ENCODE measurements at regions not wholly inside any gene's neighbourhood (a gene's known extent, or its start where the extent isn't known, plus 50 kb on each side); places are given as distances from the start of the nearest gene placed in this dataset.

GRCh38 chr5:82772281-82772680, 304.9 kb downstream of the TMEM167A start:
- 86 to 87% methylated on average over 4 of the region's 4 CpGs for WGBS, 2 donors
- H3K27me3 ChIP-seq (ENCODE audit: control insufficient read depth in 3 of 3, insufficient read depth in 3 of 3, low read length in 2 of 3) = no peaks in the 10 kb centered on the region

GRCh38 chr5:82766206-82766605, 311.0 kb downstream of the TMEM167A start:
- H3K9ac ChIP-seq (ENCODE audit: insufficient read depth in 1 of 2, low read length in 2 of 2) = no peak overlapping the region
- H3K4me1 ChIP-seq (ENCODE audit: control insufficient read depth in 5 of 5, insufficient read depth in 5 of 5, low read length in 5 of 5) = peaks cover 0 to 4% (median 2%) of the 10 kb centered on the region in 5 donors
- no peak overlapping the region for H3K27ac ChIP-seq (ENCODE audit: low read depth in 1 of 2, low read length in 1 of 2)
- H3K4me3 ChIP-seq = no peak overlapping the region
- no peak for TF ChIP-seq CTCF (IDR thresholded peaks at IDR 0.05; ENCODE audit: control extremely low read depth, extremely low read depth)
- DNase-seq (no peak), ATAC-seq (ENCODE audit: insufficient read depth, low FRiP score) (no peak)
- H3K36me3 ChIP-seq (ENCODE audit: control insufficient read depth in 4 of 4, insufficient read depth in 4 of 4, low read length in 4 of 4) = no peaks in the 10 kb centered on the region
- H3K9me3 ChIP-seq (ENCODE audit: control insufficient read depth in 4 of 4, insufficient read depth in 3 of 4, low read length in 3 of 4) = peaks cover 0 to 3% (median 0%) of the 10 kb centered on the region in 4 donors
- no peaks in the 10 kb centered on the region for H3K27me3 ChIP-seq (ENCODE audit: control insufficient read depth in 3 of 3, insufficient read depth in 3 of 3, low read length in 2 of 3)

More at GRCh38 chr5:82772281-82772680, 304.9 kb downstream of the TMEM167A start:
- no peak overlapping the region for H3K9ac ChIP-seq (ENCODE audit: insufficient read depth in 1 of 2, low read length in 2 of 2)
- no peak overlapping the region for H3K27ac ChIP-seq (ENCODE audit: low read depth in 1 of 2, low read length in 1 of 2)
- H3K9me3 ChIP-seq (ENCODE audit: control insufficient read depth in 4 of 4, insufficient read depth in 3 of 4, low read length in 3 of 4) = peaks cover 0 to 3% (median 0%) of the 10 kb centered on the region in 4 donors
- H3K4me1 ChIP-seq (ENCODE audit: control insufficient read depth in 5 of 5, insufficient read depth in 5 of 5, low read length in 5 of 5) = no peaks in the 10 kb centered on the region
- no peaks in the 10 kb centered on the region for H3K36me3 ChIP-seq (ENCODE audit: control insufficient read depth in 4 of 4, insufficient read depth in 4 of 4, low read length in 4 of 4)
- ATAC-seq (ENCODE audit: insufficient read depth, low FRiP score) (no peak), DNase-seq (peak in 1 of 3 donors; percentile 49)
- TF ChIP-seq CTCF (IDR thresholded peaks at IDR 0.05; ENCODE audit: control extremely low read depth, extremely low read depth) = no peak
- no peak overlapping the region for H3K4me3 ChIP-seq

- no peaks in the 10 kb centered on the region for H3K27me3 ChIP-seq (ENCODE audit: control insufficient read depth in 3 of 3, insufficient read depth in 3 of 3, low read length in 2 of 3)
- H3K36me3 ChIP-seq (ENCODE audit: control insufficient read depth in 4 of 4, insufficient read depth in 4 of 4, low read length in 4 of 4) = no peaks in the 10 kb centered on the region
- ATAC-seq (ENCODE audit: insufficient read depth, low FRiP score) (no peak), DNase-seq (peak in 2 of 3 donors; percentile 26 to 32)
- WGBS, 2 donors = 51 to 80% methylated on average over 3 of the region's 3 CpGs
- no peak overlapping the region for H3K9ac ChIP-seq (ENCODE audit: insufficient read depth in 1 of 2, low read length in 2 of 2)
- H3K9me3 ChIP-seq (ENCODE audit: control insufficient read depth in 4 of 4, insufficient read depth in 3 of 4, low read length in 3 of 4) = peaks cover 0 to 3% (median 1%) of the 10 kb centered on the region in 4 donors
- H3K4me1 ChIP-seq (ENCODE audit: control insufficient read depth in 5 of 5, insufficient read depth in 5 of 5, low read length in 5 of 5) = peaks cover 0 to 4% (median 2%) of the 10 kb centered on the region in 5 donors
- H3K27ac ChIP-seq (ENCODE audit: low read depth in 1 of 2, low read length in 1 of 2) = no peak overlapping the region
- TF ChIP-seq CTCF (IDR thresholded peaks at IDR 0.05; ENCODE audit: control extremely low read depth, extremely low read depth) = no peak
- no peak overlapping the region for H3K4me3 ChIP-seq
Observed at GRCh38 chr5:82765765-82766164, 311.4 kb downstream of the TMEM167A start.

GRCh38 chr5:82760856-82761255, 316.3 kb downstream of the TMEM167A start:
- WGBS, 2 donors = 92 to 94% methylated on average over 10 of the region's 10 CpGs
- H3K36me3 ChIP-seq (ENCODE audit: control insufficient read depth in 4 of 4, insufficient read depth in 4 of 4, low read length in 4 of 4) = no peaks in the 10 kb centered on the region
- no peak for TF ChIP-seq CTCF (IDR thresholded peaks at IDR 0.05; ENCODE audit: control extremely low read depth, extremely low read depth)
- H3K9me3 ChIP-seq (ENCODE audit: control insufficient read depth in 4 of 4, insufficient read depth in 3 of 4, low read length in 3 of 4) = peaks cover 0 to 5% (median 0%) of the 10 kb centered on the region in 4 donors
- ATAC-seq (ENCODE audit: insufficient read depth, low FRiP score) (no peak), DNase-seq (no peak)
- H3K4me3 ChIP-seq = no peak overlapping the region
- H3K9ac ChIP-seq (ENCODE audit: insufficient read depth in 1 of 2, low read length in 2 of 2) = no peak overlapping the region
- peaks cover 0 to 4% (median 2%) of the 10 kb centered on the region in 5 donors for H3K4me1 ChIP-seq (ENCODE audit: control insufficient read depth in 5 of 5, insufficient read depth in 5 of 5, low read length in 5 of 5)
- no peaks in the 10 kb centered on the region for H3K27me3 ChIP-seq (ENCODE audit: control insufficient read depth in 3 of 3, insufficient read depth in 3 of 3, low read length in 2 of 3)
- H3K27ac ChIP-seq (ENCODE audit: low read depth in 1 of 2, low read length in 1 of 2) = no peak overlapping the region
